HUES48 (cell line): ENCODE measurements at regions not wholly inside any gene's neighbourhood (a gene's known extent, or its start where the extent isn't known, plus 50 kb on each side); places are given as distances from the start of the nearest gene placed in this dataset.
"Not testable (repeated sequence)": the region's sequence is repeated elsewhere in the genome, so short reads cannot be mapped to it uniquely, and the experiment has no call there.

Experiments used
- H3K27ac ChIP-seq: one replicate; pipeline ENCODE4 v1.7.0; 2013; ENCODE audit warnings: low read depth, low read length, inconsistent platforms
- H3K27me3 ChIP-seq: 2 replicates; pipeline ENCODE4 v1.6.1; 2013; ENCODE audit warnings: mild to moderate bottlenecking, low read length; ENCODE audit not compliant: control insufficient read depth, insufficient read depth
- H3K36me3 ChIP-seq: 2 replicates; pipeline ENCODE4 v1.6.1; 2013; ENCODE audit warnings: low read length; ENCODE audit not compliant: control insufficient read depth, insufficient read depth
- H3K4me1 ChIP-seq: 2 replicates; pipeline ENCODE4 v1.6.1; 2013; ENCODE audit warnings: mild to moderate bottlenecking, low read length; ENCODE audit not compliant: control insufficient read depth, insufficient read depth
- H3K4me3 ChIP-seq: 2 replicates; pipeline ENCODE4 v1.5.1; 2013; ENCODE audit warnings: mild to moderate bottlenecking, low read depth, low read length
- H3K9ac ChIP-seq: 2 replicates; pipeline ENCODE4 v1.6.1; 2013; ENCODE audit warnings: mild to moderate bottlenecking, low read depth, low read length, moderate library complexity
- H3K9me3 ChIP-seq: 2 replicates; pipeline ENCODE4 v1.6.1; 2013; ENCODE audit warnings: low read length; ENCODE audit not compliant: control insufficient read depth, insufficient read depth

DNA sequence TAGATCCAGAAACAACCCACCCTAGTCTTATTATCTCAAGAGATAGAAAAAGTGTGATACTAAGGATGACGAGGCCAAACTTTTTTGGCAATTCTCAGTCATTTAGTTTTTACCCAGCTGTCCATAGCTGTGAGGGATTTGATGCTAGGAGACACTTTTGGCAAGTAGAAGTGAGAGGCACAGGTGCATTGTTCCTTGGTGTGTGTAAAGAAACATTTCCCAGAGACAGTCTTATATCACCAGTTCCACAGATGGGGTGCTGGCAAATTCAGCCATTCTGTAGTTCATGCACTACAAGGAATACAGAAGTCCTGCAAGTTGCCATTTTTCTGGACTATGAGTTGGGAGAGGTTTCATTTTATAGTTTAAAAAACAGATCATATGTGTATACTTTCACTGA, 403.3 kb upstream of the GHITM start:
- H3K9me3 ChIP-seq, result peaks cover 10% of the 10 kb centered on the region; the same call in 1 of the 2 replicates
- H3K4me3 ChIP-seq, result no peak overlapping the region
- no peak overlapping the region for H3K27ac ChIP-seq
- H3K36me3 ChIP-seq, result no peaks in the 10 kb centered on the region
- H3K4me1 ChIP-seq, result no peaks in the 10 kb centered on the region
- H3K9ac ChIP-seq, result no peak overlapping the region
- H3K27me3 ChIP-seq, result no peaks in the 10 kb centered on the region

- H3K4me1 ChIP-seq, result no peaks in the 10 kb centered on the region
- no peak overlapping the region for H3K9ac ChIP-seq
- no peak overlapping the region for H3K4me3 ChIP-seq
- H3K27ac ChIP-seq, result no peak overlapping the region
- peaks cover 36% of the 10 kb centered on the region for H3K9me3 ChIP-seq
- no peaks in the 10 kb centered on the region for H3K36me3 ChIP-seq
- no peaks in the 10 kb centered on the region for H3K27me3 ChIP-seq
Measured at GRCh38 chr10:83750604-83751003, 388.7 kb upstream of the GHITM start.

DNA sequence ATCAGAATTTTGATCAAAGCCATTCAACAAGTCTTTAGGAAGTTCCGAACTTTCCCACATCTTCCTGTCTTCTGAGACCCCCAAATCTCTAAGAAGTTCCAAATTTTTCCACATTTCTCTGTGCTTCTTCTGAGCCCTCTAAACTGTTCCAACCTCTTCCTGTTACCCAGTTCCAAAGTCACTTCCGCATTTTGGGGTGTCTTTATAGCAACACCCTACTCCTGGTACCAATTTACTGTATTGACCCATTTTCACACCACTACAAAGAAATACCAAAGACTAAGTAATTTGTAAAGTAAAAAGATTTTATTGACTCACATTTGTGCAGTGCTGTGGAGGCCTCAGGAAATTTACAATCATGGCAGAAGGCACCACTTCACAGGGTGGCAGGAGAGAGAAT, 385.8 kb upstream of the GHITM start:
- Histone ChIP-seq H3K27me3 (peaks cover 20% of the 10 kb centered on the region), H3K4me3 (no peak overlapping the region), H3K4me1 (no peaks in the 10 kb centered on the region), H3K9me3 (peaks cover 36% of the 10 kb centered on the region), H3K27ac (no peak overlapping the region), H3K9ac (no peak overlapping the region), H3K36me3 (no peaks in the 10 kb centered on the region)

DNA sequence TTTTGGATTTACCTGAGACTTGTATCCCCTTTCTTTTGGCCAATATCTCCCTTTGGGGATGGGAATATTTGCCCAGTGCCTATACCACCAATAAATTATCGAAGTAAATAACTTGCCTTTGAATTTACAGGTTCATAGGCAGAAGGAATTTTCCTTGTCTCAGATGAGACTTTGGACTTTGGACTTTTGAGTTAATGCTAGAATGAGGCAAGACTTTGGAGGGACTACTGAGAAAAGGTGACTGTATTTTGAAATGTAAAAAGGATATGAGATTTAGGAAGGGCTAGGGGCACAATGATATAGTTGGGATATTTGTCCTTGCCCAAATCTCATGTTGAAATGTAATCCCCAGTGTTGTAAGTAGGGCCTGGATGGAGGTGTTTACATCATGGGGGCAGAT, 384.5 kb upstream of the GHITM start:
- Histone ChIP-seq H3K27me3 (peaks cover 34% of the 10 kb centered on the region), H3K27ac (no peak overlapping the region), H3K9me3 (peaks cover 30% of the 10 kb centered on the region)

DNA sequence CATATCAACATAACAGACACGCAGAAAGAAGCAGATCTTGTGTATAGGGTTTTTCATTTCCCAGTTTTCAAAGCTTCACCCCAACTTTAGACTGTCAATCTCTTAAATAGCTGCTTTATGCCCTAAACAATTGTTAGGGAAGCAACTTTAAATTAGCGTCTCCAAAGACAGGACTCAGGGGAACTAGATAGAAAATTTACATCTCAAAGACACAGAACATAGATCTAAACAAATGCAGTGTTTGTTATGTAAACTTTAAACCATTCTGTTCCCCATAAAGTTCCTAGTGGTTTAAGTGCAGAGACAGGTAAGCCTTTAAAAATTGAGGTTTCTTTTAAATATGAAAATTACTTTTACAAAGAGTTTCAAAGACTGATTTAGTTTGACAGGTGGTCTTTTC, 379.2 kb upstream of the GHITM start:
- no peaks in the 10 kb centered on the region for H3K36me3 ChIP-seq
- peaks cover 77% of the 10 kb centered on the region for H3K27me3 ChIP-seq
- H3K4me3 ChIP-seq, result peak overlapping the region; percentile 18; the same call in 1 of the 2 replicates
- H3K4me1 ChIP-seq, result peaks cover 21% of the 10 kb centered on the region
- no peak overlapping the region for H3K9ac ChIP-seq
- peak overlapping the region; percentile 51 for H3K27ac ChIP-seq
- H3K9me3 ChIP-seq, result no peaks in the 10 kb centered on the region

More for the DNA sequence above, 384.5 kb upstream of the GHITM start:
- Histone ChIP-seq H3K4me1 (peaks cover 7% of the 10 kb centered on the region), H3K36me3 (no peaks in the 10 kb centered on the region), H3K9ac (no peak overlapping the region), H3K4me3 (no peak overlapping the region)

GRCh38 chr10:83764666-83765065, 374.6 kb upstream of the GHITM start:
- no peak overlapping the region for H3K27ac ChIP-seq
- no peaks in the 10 kb centered on the region for H3K9me3 ChIP-seq
- H3K4me3 ChIP-seq, result no peak overlapping the region
- H3K36me3 ChIP-seq, result no peaks in the 10 kb centered on the region
- peaks cover 23% of the 10 kb centered on the region for H3K4me1 ChIP-seq
- no peak overlapping the region for H3K9ac ChIP-seq
- H3K27me3 ChIP-seq, result peaks cover 45% of the 10 kb centered on the region

DNA sequence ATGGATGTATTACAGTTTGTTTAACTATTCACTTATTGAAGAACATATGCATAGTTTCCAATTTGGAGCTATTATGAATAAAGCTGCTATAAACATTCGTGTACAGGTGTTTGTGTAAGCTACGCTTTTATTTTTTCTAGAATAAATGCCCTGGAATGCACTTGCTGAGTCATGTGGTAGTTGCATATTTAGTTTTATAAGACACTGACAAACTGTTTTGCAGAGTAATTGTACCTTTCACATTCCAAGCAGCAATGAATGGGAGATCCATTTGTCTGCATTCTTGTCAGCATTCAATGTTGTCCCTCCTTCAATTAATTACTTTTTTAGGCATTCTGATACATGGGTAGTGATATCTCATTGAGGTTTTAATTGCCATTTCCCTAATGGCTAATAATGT, 373.6 kb upstream of the GHITM start:
- Histone ChIP-seq H3K36me3 (no peaks in the 10 kb centered on the region), H3K9ac (no peak overlapping the region)

DNA sequence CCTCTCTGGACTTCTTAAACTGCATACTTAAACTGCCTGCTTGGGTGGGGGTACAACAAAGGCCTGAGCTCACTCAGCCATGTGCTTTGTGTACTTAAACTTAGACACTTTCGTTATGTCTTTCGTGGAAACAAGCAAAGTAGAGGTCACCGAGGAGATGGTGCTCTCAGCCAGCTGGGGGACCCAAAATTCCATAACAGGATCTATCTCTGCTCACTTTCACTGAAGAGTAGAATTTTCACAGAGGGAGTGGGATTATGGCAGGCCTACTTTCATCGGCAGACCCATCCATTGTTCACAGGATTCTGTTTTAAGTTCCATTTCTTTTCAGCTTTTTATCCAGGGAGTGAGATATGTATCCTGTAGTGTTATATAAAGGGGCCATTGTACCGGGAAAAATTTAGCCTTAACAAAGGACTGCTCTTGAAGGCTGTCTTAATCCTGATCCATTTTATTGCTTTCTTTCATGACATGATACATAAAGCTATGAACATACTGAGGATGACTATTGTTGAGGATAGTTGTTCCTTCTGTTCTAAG, 370.0 kb upstream of the GHITM start:
- Histone ChIP-seq H3K9ac (no peak overlapping the region), H3K27me3 (peaks cover 4% of the 10 kb centered on the region; the same call in 1 of the 2 replicates), H3K36me3 (no peaks in the 10 kb centered on the region), H3K4me3 (no peak overlapping the region), H3K4me1 (peaks cover 13% of the 10 kb centered on the region), H3K27ac (no peak overlapping the region), H3K9me3 (no peaks in the 10 kb centered on the region)

More for the DNA sequence above, 373.6 kb upstream of the GHITM start:
- no peak overlapping the region for H3K4me3 ChIP-seq
- peaks cover 35% of the 10 kb centered on the region for H3K27me3 ChIP-seq
- no peaks in the 10 kb centered on the region for H3K9me3 ChIP-seq
- H3K27ac ChIP-seq, result no peak overlapping the region
- peaks cover 14% of the 10 kb centered on the region for H3K4me1 ChIP-seq

GRCh38 chr10:83786701-83787100, 352.6 kb upstream of the GHITM start:
- H3K27ac ChIP-seq, H3K4me1 ChIP-seq, H3K27me3 ChIP-seq, H3K9ac ChIP-seq, H3K36me3 ChIP-seq, H3K9me3 ChIP-seq: not testable (repeated sequence)
- H3K4me3 ChIP-seq, result peak overlapping the region; percentile 39; the same call in 1 of the 2 replicates

- Histone ChIP-seq H3K4me3 (no peak overlapping the region), H3K36me3 (no peaks in the 10 kb centered on the region), H3K4me1 (0 out of 2 replicates have a peak, but pooled peaks cover 3% of the 10 kb centered on the region), H3K27me3 (no peaks in the 10 kb centered on the region), H3K9ac (no peak overlapping the region), H3K27ac (no peak overlapping the region), H3K9me3 (no peaks in the 10 kb centered on the region)
Measured at GRCh38 chr10:83801983-83802382, 337.3 kb upstream of the GHITM start.

DNA sequence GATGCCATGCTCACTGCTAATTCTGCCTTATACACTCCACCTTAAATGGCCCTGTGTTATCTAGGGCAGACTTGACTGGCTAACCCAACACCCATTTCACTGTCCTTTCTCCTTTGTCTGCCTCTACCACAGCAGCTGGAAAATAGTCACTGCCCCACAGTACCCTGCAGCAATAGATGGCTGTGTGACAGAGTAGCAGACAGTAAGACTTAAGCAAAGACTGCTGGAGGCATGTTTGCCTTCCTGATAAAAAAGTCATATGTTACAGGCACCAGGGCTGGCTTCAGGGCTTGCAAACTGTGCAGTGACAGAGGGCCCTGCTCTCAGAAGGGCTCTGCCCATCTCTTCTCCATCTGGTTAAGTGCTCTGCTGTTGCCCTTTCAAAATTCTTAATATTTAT, 332.6 kb upstream of the GHITM start:
- Histone ChIP-seq H3K27ac (no peak overlapping the region), H3K4me3 (no peak overlapping the region), H3K4me1 (0 out of 2 replicates have a peak, but pooled peaks cover 3% of the 10 kb centered on the region), H3K36me3 (no peaks in the 10 kb centered on the region), H3K9ac (no peak overlapping the region), H3K9me3 (no peaks in the 10 kb centered on the region), H3K27me3 (no peaks in the 10 kb centered on the region)
